Endothelial cell of umbilical vein (primary cell): ENCODE measurements at regions not wholly inside any gene's neighbourhood (a gene's known extent, or its start where the extent isn't known, plus 50 kb on each side); places are given as distances from the start of the nearest gene placed in this dataset.

Experiments
- BruUV-seq: library from RNA; stranded (reverse); fragments of 400-500 nt; replicated peaks from 2 replicates; lab custom pipeline; 2021; lab: Mats Ljungman, UMichigan
- CTCF ChIA-PET: fragments of 300-600, 350-600 bp; sonication (Branson Sonifier 250); formaldehyde crosslinking; loops from one replicate; lab custom pipeline; 2021; ENCODE audit warnings: antibody characterized with exemption, inconsistent platforms; lab: Charles Lee
- POLR2A ChIA-PET: fragments of 300-600, 350-600 bp; sonication (Branson Sonifier 250); formaldehyde crosslinking; loops from one replicate; lab custom pipeline; 2021; ENCODE audit warnings: antibody characterized with exemption, inconsistent platforms; lab: Charles Lee
- DNase-seq: peaks from one replicate; pipeline ENCODE4 v3.0.0-alpha.2; 2011; ENCODE audit warnings: low read depth, low spot score
- FAIRE-seq: peaks from 2 replicates; lab custom pipeline; 2011; peaks lifted over from hg19 to GRCh38; lab: Jason Lieb, UNC
- H2AFZ ChIP-seq: 2 replicates; pipeline ENCODE4 v1.6.0; 2012; ENCODE audit warnings: low read depth, low read length, control low read depth, inconsistent platforms
- H3K27ac ChIP-seq: 2 replicates; pipeline ENCODE4 v1.5.1; 2011; ENCODE audit warnings: low read depth, mild to moderate bottlenecking, control low read depth, low read length, moderate library complexity; ENCODE audit not compliant: insufficient read depth
- H3K27me3 ChIP-seq, 2 experiments: 2 replicates each; pipeline versions ENCODE4 v1.6.0 to v1.6.1; 2011; ENCODE audit warnings: low read length in 2 of 2, mixed read lengths in 1 of 2; ENCODE audit not compliant: control insufficient read depth in 2 of 2, insufficient read depth in 2 of 2
- H3K36me3 ChIP-seq, 2 experiments: 2 replicates in 1 of 2; 3 replicates in 1 of 2; pipeline ENCODE4 v1.5.1; 2011; ENCODE audit warnings: low read length in 2 of 2, mild to moderate bottlenecking in 1 of 2, moderate library complexity in 1 of 2; ENCODE audit not compliant: control insufficient read depth in 2 of 2, insufficient read depth in 2 of 2; ENCODE audit errors: extremely low read depth in 1 of 2
- H3K4me1 ChIP-seq: 3 replicates; pipeline ENCODE4 v1.5.1; 2011; ENCODE audit warnings: mild to moderate bottlenecking, low read length; ENCODE audit not compliant: control insufficient read depth, insufficient read depth; ENCODE audit errors: extremely low read depth
- H3K4me2 ChIP-seq: 2 replicates; pipeline ENCODE4 v1.6.1; 2011; ENCODE audit warnings: low read length, control low read depth, mixed read lengths; ENCODE audit not compliant: insufficient read depth
- H3K4me3 ChIP-seq, 3 experiments: fragments of 200-600 bp in 1 of 3; sonication (generic), shearing (Covaris generic) in 1 of 3; replicated peaks in 1 of 3; 2 replicates each; pipeline ENCODE4 v1.5.1; 2011 to 2016; ENCODE audit warnings: control low read depth in 3 of 3, low read length in 3 of 3, mild to moderate bottlenecking in 2 of 3, inconsistent platforms in 1 of 3, low read depth in 1 of 3, moderate library complexity in 1 of 3; ENCODE audit not compliant: insufficient read depth in 1 of 3
- H3K79me2 ChIP-seq: 2 replicates; pipeline ENCODE4 v1.6.0; 2012; ENCODE audit warnings: low read length, inconsistent platforms; ENCODE audit not compliant: control insufficient read depth, insufficient read depth
- H3K9ac ChIP-seq: replicated peaks from 2 replicates; pipeline ENCODE3; 2011; ENCODE audit warnings: low read length, control low read depth; ENCODE audit not compliant: insufficient read depth; ENCODE audit errors: extremely low read depth
- H3K9me1 ChIP-seq: replicated peaks from 3 replicates; pipeline ENCODE4 v1.6.0; 2011; ENCODE audit warnings: mild to moderate bottlenecking, low read length; ENCODE audit not compliant: control insufficient read depth, insufficient read depth; ENCODE audit errors: extremely low read depth
- H3K9me3 ChIP-seq: replicated peaks from 2 replicates; pipeline ENCODE4 v1.5.1; 2012; ENCODE audit warnings: low read length, inconsistent platforms; ENCODE audit not compliant: control insufficient read depth, insufficient read depth
- H4K20me1 ChIP-seq: replicated peaks from 2 replicates; pipeline ENCODE3; 2011; ENCODE audit warnings: mild to moderate bottlenecking, low read length; ENCODE audit not compliant: control insufficient read depth, insufficient read depth; ENCODE audit errors: extremely low read depth
- EZH2 ChIP-seq: IDR thresholded peaks from 2 replicates; pipeline ENCODE4 v1.6.1; 2012; ENCODE audit warnings: borderline replicate concordance, low read depth, mild to moderate bottlenecking, moderate library complexity, low read length, inconsistent platforms; ENCODE audit not compliant: severe bottlenecking
- FOS ChIP-seq: IDR thresholded peaks from 2 replicates; pipeline ENCODE4 v1.6.1; 2011; ENCODE audit warnings: mild to moderate bottlenecking, low read length, moderate library complexity, borderline replicate concordance; ENCODE audit not compliant: insufficient read depth
- GATA2 ChIP-seq: IDR thresholded peaks from 2 replicates; pipeline ENCODE4 v1.7.0; 2011; ENCODE audit warnings: low read depth, mild to moderate bottlenecking, moderate library complexity, mixed read lengths, low read length; ENCODE audit not compliant: insufficient read length, insufficient read depth
- JUN ChIP-seq: IDR thresholded peaks from 2 replicates; pipeline ENCODE4 v1.6.1; 2011; ENCODE audit warnings: borderline replicate concordance, low read depth; ENCODE audit not compliant: insufficient read length, insufficient read depth
- MAX ChIP-seq: IDR thresholded peaks from 2 replicates; pipeline ENCODE4 v1.6.1; 2011; ENCODE audit not compliant: insufficient read depth, insufficient read length
- MYC ChIP-seq: IDR thresholded peaks from one replicate; pipeline ENCODE4 v1.6.1; 2011; ENCODE audit warnings: mild to moderate bottlenecking, low read depth, low read length
- POLR2A ChIP-seq: IDR thresholded peaks from 2 replicates; pipeline ENCODE4 v1.6.1; 2012; ENCODE audit warnings: low read depth, mild to moderate bottlenecking, control low read depth, low read length
- POLR2AphosphoS5 ChIP-seq: IDR thresholded peaks from 2 replicates; pipeline ENCODE4 v1.6.1; 2012; ENCODE audit warnings: low read depth, mild to moderate bottlenecking, control low read depth, low read length, moderate library complexity; ENCODE audit not compliant: insufficient read depth
- dilution Hi-C: fragments of 300-500 bp; cut with MboI; formaldehyde crosslinking; loops from one replicate; pipeline ENCODE4 v1.15.0; 2019; ENCODE audit warnings: low sequenced_read_pairs; ENCODE audit not compliant: extremely low pct_ligation_motif_present
- intact Hi-C: fragments of 100-400 bp; cut with micrococcal nuclease; formaldehyde crosslinking; loops from one replicate; pipeline ENCODE4 v1.10.0; 2022
- TF ChIP-seq, protein P1 (sequence below), 2 donors: IDR thresholded peaks; 1 replicate in 1 of 2; 2 replicates in 1 of 2; pipeline ENCODE4 v1.5.1; 2011; ENCODE audit warnings: low read length in 2 of 2, mild to moderate bottlenecking in 2 of 2, moderate library complexity in 2 of 2, control low read depth in 1 of 2, inconsistent platforms in 1 of 2, low read depth in 1 of 2; ENCODE audit not compliant: insufficient read depth in 1 of 2; ENCODE audit errors: extremely low read depth in 1 of 2

- Histone ChIP-seq H3K4me2 (no peak overlapping the region), H3K36me3 (no peaks in the 10 kb centered on the region), H3K9me3 (no peaks in the 10 kb centered on the region), H3K27ac (no peak overlapping the region), H3K4me1 (no peaks in the 10 kb centered on the region), H2AFZ (no peak overlapping the region), H3K9me1 (no peaks in the 10 kb centered on the region), H4K20me1 (no peaks in the 10 kb centered on the region), H3K4me3 (no peak overlapping the region), H3K79me2 (no peaks in the 10 kb centered on the region), H3K9ac (no peak overlapping the region), H3K27me3 (no peaks in the 10 kb centered on the region)
- CTCF ChIA-PET: interaction anchor here (1.2 kb wide), 1 partner anchor 13 kb away, joined by 3 read pairs; no protein-coding TSS in a partner anchor
- POLR2A ChIA-PET: no interaction called here
- intact Hi-C loops: no loop called here
- dilution Hi-C loops: no loop called here
- no peak for TF ChIP-seq JUN
- TF ChIP-seq MAX: no peak
- no peak for TF ChIP-seq POLR2A
- TF ChIP-seq, protein P1, sequence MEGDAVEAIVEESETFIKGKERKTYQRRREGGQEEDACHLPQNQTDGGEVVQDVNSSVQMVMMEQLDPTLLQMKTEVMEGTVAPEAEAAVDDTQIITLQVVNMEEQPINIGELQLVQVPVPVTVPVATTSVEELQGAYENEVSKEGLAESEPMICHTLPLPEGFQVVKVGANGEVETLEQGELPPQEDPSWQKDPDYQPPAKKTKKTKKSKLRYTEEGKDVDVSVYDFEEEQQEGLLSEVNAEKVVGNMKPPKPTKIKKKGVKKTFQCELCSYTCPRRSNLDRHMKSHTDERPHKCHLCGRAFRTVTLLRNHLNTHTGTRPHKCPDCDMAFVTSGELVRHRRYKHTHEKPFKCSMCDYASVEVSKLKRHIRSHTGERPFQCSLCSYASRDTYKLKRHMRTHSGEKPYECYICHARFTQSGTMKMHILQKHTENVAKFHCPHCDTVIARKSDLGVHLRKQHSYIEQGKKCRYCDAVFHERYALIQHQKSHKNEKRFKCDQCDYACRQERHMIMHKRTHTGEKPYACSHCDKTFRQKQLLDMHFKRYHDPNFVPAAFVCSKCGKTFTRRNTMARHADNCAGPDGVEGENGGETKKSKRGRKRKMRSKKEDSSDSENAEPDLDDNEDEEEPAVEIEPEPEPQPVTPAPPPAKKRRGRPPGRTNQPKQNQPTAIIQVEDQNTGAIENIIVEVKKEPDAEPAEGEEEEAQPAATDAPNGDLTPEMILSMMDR (IDR thresholded peaks at IDR 0.05; ENCODE audit: extremely low read depth in 1 of 2, insufficient read depth in 1 of 2, low read depth in 1 of 2, low read length in 2 of 2): no peak
- TF ChIP-seq FOS: no peak
- no peak for TF ChIP-seq MYC
- no peak for TF ChIP-seq GATA2
- no peak for TF ChIP-seq POLR2AphosphoS5
- no peak for TF ChIP-seq EZH2
- BruUV-seq: no TSS peak
- FAIRE-seq (no peak), DNase-seq (no peak)
Observed at GRCh38 chr3:157919319-157919887, 186.8 kb downstream of the SHOX2 start.
